ENCODE measurements at regions not wholly inside any gene's neighbourhood (a gene's known extent, or its start where the extent isn't known, plus 50 kb on each side); places are given as distances from the start of the nearest gene placed in this dataset.

- TF ChIP-seq CTCF (IDR thresholded peaks at IDR 0.05 in 4 of 5, conservative IDR thresholded peaks at IDR 0.05 in 1 of 5) (no peak), POLR2A (IDR thresholded peaks at IDR 0.05) (no peak)
Observed at GRCh38 chr1:4964634-4965345, 310.4 kb downstream of the AJAP1 start.

All from gastrocnemius medialis (tissue), 4 donors.